Suppressor macrophage treated with lipopolysaccharide for 1 hour (primary cell): ENCODE measurements at regions not wholly inside any gene's neighbourhood (a gene's known extent, or its start where the extent isn't known, plus 50 kb on each side); places are given as distances from the start of the nearest gene placed in this dataset.
"Not testable (repeated sequence)": the region's sequence is repeated elsewhere in the genome, so short reads cannot be mapped to it uniquely, and the experiment has no call there.

Experiments used
- DNase-seq, 3 donors: peaks; one replicate each; pipeline ENCODE4 v3.0.0-alpha.2; 2020 to 2022

DNA sequence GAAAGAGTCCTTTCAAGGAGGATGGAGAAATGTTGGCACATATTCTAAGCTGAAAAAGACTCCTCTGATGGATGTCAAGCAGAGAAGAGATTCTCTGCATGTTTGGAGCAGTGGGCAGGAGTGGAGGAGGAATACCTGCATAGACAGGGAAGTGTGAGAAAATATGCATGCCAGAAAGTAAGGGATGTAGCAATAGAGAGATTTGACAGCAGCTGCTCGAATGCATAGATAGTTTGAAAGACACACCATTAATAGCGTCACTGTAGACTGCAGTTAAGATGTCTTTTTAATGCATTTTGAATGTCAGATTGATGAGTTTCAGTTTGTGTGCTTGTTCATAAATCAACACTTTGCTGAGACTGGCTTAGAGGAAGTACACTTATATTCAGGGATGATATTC lies 169.9 kb upstream of the POT1 start:
- DNase-seq = no peak

GRCh38 chr7:125098377-125098970 lies 168.8 kb upstream of the POT1 start:
- no peak for DNase-seq

DNA sequence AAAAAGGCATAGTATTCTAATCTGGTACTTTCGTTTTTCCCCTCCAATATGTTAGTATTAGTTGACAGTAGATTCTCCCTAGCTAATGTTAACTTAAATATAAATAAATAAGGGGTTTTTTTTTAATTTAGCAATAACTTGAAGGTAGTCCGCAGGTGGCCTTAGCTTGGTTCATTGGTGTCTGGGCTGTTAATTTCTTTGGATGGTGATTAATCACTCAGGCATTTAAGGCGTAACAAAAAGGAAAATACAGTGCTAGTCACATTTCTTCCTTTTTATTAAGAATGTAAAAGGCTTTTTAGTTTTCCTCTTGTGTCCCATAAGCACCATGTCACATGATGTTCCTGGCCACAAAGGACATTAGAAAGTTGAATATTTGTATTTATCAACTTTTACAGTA lies 161.0 kb upstream of the POT1 start:
- DNase-seq = no peak

- no peak for DNase-seq
Observed at GRCh38 chr7:125089171-125089570, 159.5 kb upstream of the POT1 start.

- DNase-seq = no peak
Observed at GRCh38 chr7:125088555-125088954, 158.9 kb upstream of the POT1 start.

DNA sequence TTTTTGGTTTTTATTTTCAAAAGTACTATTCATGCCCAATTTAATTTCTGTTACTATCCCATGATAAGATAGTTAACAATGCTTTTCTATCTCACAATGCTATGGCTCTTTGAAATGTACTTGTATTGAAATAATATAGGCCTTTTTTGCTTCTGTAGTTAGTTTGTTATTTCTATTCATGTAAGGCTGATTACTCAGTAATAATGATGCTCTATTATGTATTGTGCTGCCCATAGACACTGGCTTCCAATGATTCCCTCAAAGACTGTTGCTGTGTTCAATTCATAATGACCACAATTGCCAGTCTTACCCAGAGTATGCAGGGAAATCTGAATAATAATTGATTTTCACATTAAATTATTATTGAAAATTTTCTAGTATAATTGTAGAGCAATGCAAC lies 155.5 kb upstream of the POT1 start:
- no peak for DNase-seq

DNA sequence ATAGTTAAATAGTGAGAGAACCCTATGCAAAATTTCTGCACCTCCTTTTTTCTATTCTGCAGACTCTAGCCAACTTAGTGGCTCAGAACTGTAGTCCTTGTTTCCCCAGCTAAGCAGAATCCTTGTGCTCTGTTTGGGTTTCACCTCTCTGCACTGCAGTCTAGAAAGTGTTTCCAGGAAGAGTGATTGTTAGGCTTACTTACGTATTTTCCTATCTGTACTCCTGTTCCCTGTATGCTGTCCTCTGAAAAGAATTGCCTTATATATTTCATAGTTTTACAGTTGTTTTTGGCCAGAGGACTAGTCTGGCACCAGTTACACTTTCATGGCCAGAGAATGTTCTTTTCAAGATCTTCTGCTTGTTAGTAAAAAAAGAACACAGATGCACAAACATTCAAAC lies 154.6 kb upstream of the POT1 start:
- no peak for DNase-seq

DNA sequence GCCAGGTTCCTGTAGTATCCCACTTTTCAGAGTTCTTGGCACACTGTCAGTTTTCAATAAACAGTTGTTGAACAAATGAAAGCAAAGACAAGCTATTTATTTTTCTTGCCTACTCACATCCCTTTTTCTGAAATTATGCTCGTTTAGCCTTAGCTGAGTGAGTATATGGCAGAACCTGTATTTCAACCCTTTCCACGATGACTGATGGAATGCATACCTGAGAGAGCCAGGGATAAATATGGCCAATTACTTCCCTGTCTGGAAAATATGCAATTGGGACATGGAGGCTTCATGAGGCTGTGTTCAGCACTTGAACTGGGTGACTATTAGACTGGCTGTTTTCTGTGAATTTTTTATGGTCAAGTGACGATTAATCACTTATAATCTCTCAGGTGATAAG lies 144.5 kb upstream of the POT1 start:
- no peak for DNase-seq

DNA sequence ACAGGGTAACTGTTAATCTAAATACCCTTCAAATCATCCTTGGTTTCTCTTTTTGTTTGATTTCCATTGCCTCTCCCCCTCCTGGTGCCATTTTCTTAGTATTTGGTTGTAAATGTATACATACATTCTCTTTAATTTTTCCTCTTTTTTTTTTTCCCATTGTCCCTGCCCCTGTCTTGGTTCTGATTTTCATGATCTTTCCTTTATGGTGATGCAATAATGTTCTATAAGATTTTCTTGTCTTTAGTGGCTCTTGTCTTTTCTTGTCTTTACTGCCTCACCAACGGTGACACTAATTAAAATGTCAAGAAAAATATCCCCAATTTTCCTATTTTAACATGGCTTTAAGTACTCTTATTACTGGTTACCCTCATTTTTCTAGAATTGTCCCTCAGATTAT lies 135.9 kb upstream of the POT1 start:
- no peak for DNase-seq

DNA sequence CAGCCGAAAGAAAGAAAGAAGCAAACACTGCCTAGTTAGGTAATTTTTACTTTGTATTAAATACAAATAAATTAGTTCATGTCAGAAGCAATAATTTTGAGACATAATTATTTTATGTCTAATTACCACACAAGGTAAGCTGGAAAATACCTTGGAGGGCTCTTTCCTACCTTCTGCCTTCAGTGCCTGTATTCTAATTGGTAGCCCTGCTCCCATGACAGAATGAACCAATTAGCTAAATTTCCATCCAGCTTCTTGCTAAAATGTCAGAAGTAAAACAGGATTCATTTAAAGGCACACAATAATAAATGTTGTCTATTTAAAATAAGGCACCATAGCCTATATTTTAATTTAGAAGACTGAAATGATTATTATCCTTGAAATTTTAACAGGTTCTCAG lies 135.4 kb upstream of the POT1 start:
- no peak for DNase-seq

- DNase-seq = peak; percentile 58 to 86 (median 74)
Observed at GRCh38 chr7:125061776-125062397, 132.3 kb upstream of the POT1 start.

DNA sequence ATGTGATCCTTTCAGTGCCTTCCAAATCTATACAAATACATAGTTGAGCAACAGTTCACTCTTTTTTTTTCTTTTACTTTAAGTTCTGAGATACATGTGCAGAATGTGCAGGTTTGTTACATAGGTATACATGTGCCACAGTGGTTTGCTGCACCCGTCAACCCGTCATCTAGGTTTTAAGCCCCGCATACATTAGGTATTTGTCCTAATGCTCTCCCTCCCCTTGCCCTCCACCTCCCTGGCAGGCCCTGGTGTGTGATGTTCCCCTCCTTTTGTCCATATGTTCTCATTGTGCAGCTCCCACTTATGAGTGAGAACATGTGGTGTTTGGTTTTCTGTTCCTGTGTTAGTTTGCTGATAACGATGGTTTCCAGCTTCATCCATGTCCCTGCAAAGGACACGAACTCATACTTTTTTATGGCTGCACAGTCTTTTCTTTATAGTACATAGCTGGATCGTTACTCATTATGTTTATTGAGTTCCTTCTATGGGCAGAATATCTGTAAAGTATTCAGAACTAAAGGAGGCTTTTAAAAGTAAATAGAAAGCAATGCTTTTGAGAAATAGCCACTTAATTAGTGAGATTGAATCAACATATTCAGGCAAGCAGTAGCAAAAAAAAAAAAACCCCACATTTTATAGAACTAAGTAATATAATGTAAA lies 131.6 kb upstream of the POT1 start:
- DNase-seq = not testable (repeated sequence)

DNA sequence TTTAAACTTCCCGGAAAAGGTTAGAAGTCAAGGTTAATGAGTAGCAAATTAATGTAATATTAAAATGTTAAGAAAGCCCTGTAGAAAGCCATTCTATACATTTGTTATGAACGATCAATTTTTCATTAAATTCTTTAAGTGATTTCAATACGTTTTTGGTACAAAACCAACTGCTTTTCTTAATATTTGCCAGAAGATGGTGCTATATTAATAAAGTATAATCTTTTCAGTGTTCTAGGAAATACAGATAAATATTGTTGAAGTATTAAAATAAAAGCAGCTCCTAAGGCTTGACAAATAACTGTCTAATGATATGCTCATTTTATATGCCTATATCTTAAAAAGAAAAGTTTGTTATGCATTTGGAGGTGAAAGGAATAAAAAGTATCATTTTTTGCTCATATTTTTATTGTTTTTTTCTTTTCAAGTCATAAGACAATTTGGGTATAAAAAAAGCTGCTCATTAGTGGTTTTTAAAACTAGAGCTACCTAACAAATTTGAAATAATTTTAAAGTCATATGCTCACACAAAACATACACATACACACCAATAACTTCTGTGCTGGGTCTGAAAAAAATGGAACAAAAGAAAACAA lies 130.3 kb upstream of the POT1 start:
- peak in 2 of 3 donors; percentile 46 to 59 for DNase-seq

GRCh38 chr7:125057963-125058362 lies 128.3 kb upstream of the POT1 start:
- DNase-seq = no peak

GRCh38 chr7:125055376-125055775 lies 125.8 kb upstream of the POT1 start:
- DNase-seq = no peak

- no peak for DNase-seq
Observed at GRCh38 chr7:125046767-125047166, 117.1 kb upstream of the POT1 start.

GRCh38 chr7:125033506-125033905 lies 103.9 kb upstream of the POT1 start:
- no peak for DNase-seq

DNA sequence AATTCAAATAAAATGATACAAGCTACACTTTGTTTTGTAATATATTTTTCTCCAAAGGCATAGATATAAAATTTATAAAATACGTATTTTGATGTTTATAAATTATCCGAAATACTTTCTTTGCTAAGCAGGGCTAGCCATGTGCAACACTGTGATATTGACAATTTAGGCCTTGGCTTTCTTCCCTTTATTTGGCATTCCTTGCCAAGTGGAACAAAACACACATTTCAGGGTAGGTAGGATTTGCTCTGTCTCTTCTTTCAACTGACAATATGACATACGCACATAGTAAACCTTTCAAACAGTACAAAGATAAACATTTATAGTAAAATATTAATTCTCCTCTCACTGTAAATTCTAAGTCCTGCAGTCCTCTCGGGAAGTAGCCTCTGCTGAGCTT lies 103.3 kb upstream of the POT1 start:
- no peak for DNase-seq

DNA sequence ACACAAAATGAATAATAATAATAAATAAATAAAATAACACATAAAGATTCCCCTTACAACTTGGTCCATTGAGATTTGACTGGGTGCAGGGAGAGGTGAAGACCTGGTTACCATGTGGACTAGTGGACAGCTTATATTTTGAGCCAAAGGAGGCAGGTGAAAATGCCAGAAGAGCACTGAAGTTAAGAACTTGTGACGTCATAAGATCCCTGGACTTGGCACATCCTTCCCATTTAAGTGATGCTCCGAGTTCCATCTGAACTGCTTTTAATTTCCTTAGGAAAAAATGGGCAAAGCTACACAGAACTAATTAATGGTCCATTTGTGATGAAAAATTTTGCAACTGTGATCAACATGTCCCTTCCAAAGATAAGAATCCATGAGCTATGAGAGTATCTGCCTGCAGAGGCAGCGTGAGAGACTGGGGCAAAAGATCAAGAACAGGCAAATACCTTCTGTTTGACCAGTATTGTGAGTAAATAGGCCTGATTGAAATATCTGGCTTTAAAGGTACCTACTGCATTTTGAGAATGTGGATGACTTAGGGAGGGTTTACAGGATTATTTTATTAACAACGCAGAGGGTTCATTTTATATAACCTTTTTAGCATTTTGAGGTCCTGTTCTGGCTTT lies 101.2 kb upstream of the POT1 start:
- DNase-seq = no peak

DNA sequence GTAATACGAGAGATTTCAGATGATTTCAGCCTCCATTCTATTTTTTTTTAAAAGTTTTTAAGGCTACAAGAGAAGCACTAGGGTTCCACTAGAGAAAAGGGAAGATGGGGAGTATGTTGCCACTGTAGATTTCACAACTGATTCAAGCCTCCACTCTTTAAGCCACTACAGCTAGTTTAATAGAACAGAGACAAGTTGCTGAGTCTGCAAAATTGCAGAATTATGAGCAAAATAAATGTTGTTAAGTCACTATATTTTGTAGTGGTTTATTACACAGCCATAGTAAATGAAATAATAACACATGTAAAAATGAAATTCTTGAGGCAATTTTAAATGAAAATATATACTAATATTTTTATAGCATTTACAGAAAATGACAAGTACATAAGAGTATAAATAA lies 96.0 kb upstream of the POT1 start:
- no peak for DNase-seq

DNA sequence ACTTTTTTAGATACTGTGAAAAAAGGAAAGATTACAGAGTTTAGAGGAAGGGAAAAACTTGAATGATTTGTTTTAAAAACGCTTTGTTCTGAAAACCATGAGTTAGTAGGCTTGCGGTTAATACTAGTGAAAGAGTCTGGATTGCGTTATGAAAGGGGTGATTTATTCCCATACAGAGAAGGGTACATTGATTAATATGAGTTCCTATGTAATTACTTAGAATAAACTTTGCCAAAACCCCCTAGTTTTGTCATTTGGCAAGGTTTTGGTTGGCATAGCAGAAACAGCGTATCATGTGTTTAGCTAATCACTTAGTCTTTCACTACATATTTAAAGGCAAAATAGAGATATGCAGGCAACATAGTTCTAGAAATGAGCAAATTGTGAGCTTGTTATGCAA lies 91.2 kb upstream of the POT1 start:
- no peak for DNase-seq

- DNase-seq = no peak
Observed at GRCh38 chr7:125010540-125010939, 80.9 kb upstream of the POT1 start.

- peak in 2 of 3 donors; percentile 2 to 8 for DNase-seq
Observed at GRCh38 chr7:124996778-124997177, 67.2 kb upstream of the POT1 start.
